Activated CD4-positive, alpha-beta T cell treated with anti-CD3 and anti-CD28 coated beads, Interleukin-2, Interleukin-4, amounts not matched to agents 100 ng/mL and 50 ng/mL, durations not matched to agents 16 hours and 8 hours (primary cell): ENCODE measurements at regions not wholly inside any gene's neighbourhood (a gene's known extent, or its start where the extent isn't known, plus 50 kb on each side); places are given as distances from the start of the nearest gene placed in this dataset.
"Not testable (repeated sequence)": the region's sequence is repeated elsewhere in the genome, so short reads cannot be mapped to it uniquely, and the experiment has no call there.

Experiments used
- DNase-seq: peaks from one replicate; pipeline ENCODE4 v3.0.0-alpha.2; 2020; ENCODE audit warnings: low spot score

GRCh38 chr5:143955141-143955540, 143.2 kb downstream of the HMHB1 start:
- no peak for DNase-seq

- DNase-seq = no peak
These were observed 145.5 kb downstream of the HMHB1 start for GRCh38 chr5:143957455-143957854.

DNA sequence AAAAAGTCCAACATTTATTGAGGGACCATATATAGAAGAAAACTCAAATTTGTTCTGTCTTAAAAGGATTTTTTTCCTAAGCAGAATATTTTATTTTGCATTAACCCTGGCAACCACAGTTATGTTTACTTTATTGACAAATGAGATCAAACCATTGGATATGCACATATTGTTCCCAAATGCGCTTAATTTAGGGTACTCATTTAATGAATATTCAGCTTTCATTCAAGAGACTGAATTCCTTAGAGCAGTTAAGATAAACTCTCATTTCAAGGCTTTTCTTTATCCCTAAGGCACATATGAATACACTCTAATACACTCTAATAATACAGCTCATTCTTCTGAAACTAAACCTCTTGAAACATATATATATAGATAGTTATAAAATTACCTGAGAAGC, 150.2 kb downstream of the HMHB1 start:
- no peak for DNase-seq

GRCh38 chr5:143964919-143965318, 153.0 kb downstream of the HMHB1 start:
- no peak for DNase-seq

DNA sequence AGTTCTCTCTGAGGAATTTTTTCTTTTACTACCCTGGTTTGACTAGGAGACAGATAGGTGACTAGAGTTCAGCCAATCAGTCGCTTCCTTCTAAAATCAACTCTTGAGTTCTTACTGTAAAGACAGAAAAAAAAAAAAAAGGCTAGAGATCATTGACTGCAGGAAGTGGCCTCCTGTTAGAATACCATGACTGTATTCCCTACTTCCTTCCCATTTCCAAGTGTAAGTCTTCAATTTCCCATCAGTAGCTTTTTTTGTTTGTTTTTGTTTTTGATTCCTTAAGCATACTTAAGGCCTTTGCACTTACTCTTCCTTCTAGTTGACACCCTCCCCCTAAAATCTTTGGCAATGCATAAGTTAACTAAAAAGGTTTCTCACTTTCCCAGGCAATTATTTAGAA, 154.3 kb downstream of the HMHB1 start:
- no peak for DNase-seq

DNA sequence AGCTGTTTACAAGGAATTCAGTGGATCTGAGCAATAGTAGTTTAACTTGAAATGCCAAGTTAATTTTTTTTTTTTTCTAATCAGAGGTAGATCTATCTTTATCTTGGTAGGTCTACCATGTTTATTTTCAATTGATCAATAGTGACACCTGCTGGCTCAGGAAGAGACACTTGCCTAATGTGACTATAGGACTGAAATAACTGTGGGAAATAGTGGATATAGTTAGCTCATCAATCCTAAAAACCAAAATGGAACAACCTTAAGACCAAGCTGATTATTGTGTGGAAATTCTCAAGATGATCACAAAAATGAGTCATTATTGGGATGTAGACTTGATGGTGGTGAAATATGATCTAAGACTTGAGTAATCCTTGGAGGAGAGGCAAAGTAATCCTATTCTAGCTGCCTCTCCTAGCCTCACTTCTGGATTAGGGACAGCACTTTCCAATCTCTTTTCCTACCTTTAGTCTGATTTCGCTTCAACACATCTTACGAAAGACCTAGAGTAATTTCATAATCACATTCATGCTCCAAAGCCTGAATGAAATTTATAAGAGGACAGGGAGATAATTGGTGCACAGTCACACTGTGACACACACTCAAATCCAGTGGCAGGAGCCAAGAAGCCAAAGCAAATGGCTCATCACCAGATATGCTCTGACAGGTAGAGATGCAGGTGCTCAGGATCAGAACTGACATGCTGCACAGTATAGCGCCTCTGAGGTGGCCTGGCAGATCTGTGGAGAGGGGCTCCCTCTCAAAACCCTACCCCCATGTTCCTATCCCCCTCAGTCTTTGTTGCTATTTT, 156.3 kb downstream of the HMHB1 start:
- peak; percentile 59 for DNase-seq

GRCh38 chr5:143970159-143970558, 158.2 kb downstream of the HMHB1 start:
- DNase-seq = no peak

DNA sequence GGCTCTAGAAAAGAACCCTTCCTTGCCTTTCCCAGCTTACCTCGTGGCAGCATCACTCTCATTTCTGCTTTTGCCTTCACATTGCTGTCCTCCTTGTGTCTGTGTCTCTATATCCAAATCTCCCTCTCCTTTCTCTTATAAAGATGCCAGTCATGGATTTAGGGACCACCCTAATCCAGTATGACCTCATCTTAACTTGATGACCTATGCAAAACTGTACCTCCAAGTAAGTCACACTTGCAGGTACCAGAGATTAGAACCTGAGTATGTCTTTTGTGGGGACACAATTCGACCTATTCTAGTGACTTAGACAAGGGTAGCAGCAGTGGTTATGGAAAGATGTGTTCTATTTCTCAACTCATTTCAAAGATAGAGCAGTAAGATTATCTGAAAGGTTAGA, 160.1 kb downstream of the HMHB1 start:
- no peak for DNase-seq

DNA sequence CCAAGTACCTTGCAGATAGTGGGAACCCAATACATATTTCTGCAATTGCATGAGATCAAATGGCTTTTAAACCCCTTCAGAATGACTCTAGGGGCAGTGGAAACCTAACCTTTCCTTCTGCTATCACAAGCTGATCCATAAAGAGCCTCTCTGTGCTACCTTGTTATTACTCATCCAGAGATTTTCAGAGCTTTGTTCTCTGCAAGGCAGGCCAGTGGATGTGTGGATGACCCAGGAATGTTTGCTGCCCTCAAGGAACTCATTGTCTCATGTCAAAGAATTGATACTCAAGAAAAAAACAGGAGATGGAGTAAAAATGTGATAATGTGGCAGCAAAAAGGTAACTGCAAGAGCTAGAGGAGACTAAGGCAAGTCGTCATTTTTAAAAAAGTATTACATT, 164.1 kb downstream of the HMHB1 start:
- no peak for DNase-seq

DNA sequence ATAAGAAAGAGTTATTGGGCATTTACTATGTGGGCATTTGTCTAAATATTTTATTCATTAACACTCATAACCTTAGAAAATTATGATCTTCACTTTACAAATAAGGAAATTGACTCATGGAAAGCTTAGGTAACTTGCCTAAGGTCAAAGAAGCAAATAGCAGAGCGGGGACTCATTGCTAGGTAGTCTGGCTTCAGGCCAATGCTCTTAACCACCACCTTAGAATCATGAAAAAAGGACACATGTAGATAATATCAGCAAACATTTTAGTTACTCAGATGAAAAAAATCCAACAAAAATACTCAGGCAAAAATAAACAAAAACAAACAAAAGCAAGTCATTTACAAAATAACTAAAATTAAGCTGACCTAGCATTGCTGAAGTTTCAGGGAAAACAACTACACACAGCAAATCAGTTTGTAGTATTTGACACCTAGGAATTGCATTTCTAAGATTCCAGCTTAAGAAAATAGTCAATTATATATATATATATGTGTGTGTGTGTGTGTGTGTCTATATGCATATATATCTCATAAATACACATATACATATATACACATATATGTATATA, 166.0 kb downstream of the HMHB1 start:
- DNase-seq = no peak

DNA sequence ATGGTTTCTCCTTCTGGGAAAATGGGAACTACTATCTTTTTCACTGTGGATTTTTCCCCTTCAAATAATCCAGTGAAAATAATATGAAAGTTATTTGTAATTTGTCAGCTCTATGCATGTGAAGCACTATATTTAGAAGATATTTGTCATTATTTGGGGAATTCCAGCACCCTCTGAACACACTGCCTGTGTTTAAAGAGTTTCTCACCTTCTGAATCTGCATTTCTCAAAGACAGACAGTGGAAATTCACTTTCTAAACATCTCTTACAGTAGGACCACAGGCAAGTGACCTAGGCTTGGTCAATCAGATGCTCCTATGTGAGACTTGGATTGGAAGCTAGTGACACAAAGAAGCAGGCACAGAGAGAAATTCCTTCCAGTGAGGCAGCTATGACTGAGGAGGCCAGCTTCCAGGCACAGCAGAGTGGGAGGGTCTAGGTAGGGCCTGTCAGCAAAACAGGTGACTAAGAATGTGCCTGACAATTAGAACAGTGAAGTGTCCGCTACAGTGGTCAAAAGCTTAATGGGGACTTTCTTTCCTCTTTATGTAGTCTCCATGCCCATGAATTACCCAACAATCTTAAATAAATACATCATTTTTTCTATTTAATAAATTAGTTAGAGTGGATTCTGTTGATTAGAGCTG, 167.2 kb downstream of the HMHB1 start:
- DNase-seq = no peak

GRCh38 chr5:143980506-143980905, 168.5 kb downstream of the HMHB1 start:
- DNase-seq = no peak

- DNase-seq = not testable (repeated sequence)
These were observed 171.0 kb downstream of the HMHB1 start for GRCh38 chr5:143982957-143983356.

GRCh38 chr5:143985832-143986515, 174.0 kb downstream of the HMHB1 start:
- no peak for DNase-seq

GRCh38 chr5:143986516-143987212, 174.7 kb downstream of the HMHB1 start:
- no peak for DNase-seq

DNA sequence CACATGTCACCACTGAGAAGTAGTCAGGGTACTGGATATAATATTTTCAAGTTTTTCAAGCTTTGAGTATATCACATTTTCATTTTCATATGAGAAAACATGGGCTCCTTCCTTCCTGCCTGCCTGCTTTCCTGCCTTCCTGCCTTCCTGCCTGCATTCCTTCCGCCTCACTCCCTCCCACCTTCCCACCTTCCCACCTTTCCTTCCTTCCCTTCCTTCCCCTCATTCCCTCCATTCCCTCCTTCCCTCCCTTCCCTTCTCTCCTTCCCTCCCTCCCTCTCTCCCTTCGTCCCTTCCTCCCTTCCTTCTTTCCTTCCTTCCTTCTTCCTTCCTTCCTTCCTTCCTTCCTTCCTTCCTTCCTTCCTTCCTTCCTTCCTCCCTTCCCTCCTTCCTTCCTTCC, 175.3 kb downstream of the HMHB1 start:
- DNase-seq = no peak

- no peak for DNase-seq
These were observed 176.0 kb downstream of the HMHB1 start for GRCh38 chr5:143987751-143988560.

- DNase-seq = no peak
These were observed 178.0 kb downstream of the YIPF5 start for GRCh38 chr5:143992496-143992895.

- no peak for DNase-seq
These were observed 167.6 kb downstream of the YIPF5 start for GRCh38 chr5:144002876-144003275.

DNA sequence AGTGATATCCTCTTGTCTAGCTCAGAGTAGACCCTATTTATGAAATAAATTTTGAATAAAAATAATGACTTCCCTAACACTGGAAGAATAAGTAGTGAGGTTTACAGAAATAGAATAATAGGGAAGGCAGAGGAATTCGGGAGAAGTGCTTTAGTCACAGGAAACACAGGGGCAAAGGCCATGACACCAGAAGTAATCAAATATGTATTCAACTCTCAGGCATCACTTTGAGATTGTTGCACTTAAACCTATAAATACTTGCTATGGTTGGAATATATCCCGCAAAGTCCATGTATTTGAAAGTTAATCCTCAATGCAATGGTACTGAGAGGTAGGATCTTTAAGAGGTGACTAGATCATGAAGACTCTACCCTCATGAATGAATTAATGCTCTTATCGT, 166.8 kb downstream of the YIPF5 start:
- no peak for DNase-seq

GRCh38 chr5:144004146-144004545, 166.3 kb downstream of the YIPF5 start:
- DNase-seq = no peak
